Activated CD8-positive, alpha-beta memory T cell treated with anti-CD3 and anti-CD28 coated beads, Interleukin-2, amount 10 ng/mL, durations not matched to agents 7 days and 5 days (primary cell): ENCODE measurements at regions not wholly inside any gene's neighbourhood (a gene's known extent, or its start where the extent isn't known, plus 50 kb on each side); places are given as distances from the start of the nearest gene placed in this dataset.
A peak's percentile ranks its signal among the peaks of the same experiment; 100 is the strongest.

Experiments used
- ATAC-seq: fragments of 150-1000 bp; cut with Tn5 transposase; one replicate; pipeline ENCODE4 v1.10.0; 2021; ENCODE audit warnings: moderate library complexity
- CTCF ChIA-PET: fragments of 350-600 bp; sonication (Branson Sonifier 250); formaldehyde crosslinking; loops from one replicate; lab custom pipeline; 2021; ENCODE audit warnings: antibody characterized with exemption; lab: Charles Lee
- DNase-seq: peaks from one replicate; pipeline ENCODE4 v3.0.0-alpha.2; 2020
- H3K27ac Mint-ChIP-seq: one replicate; pipeline ENCODE4 v1.8.0; 2021; ENCODE audit warnings: mild to moderate bottlenecking, mixed read lengths
- H3K27me3 Mint-ChIP-seq: one replicate; pipeline ENCODE4 v1.8.0; 2021; ENCODE audit warnings: mixed read lengths
- H3K36me3 Mint-ChIP-seq: one replicate; pipeline ENCODE4 v1.8.0; 2021; ENCODE audit warnings: mild to moderate bottlenecking, mixed read lengths
- H3K4me1 Mint-ChIP-seq: one replicate; pipeline ENCODE4 v1.8.0; 2021; ENCODE audit warnings: mixed read lengths
- H3K4me3 Mint-ChIP-seq: one replicate; pipeline ENCODE4 v1.8.0; 2021; ENCODE audit warnings: mild to moderate bottlenecking, moderate library complexity, mixed read lengths
- H3K9me3 Mint-ChIP-seq: one replicate; pipeline ENCODE4 v1.8.0; 2022; ENCODE audit warnings: low read depth, mixed read lengths

- ATAC-seq, result no peak
- no peak for DNase-seq
- Mint-ChIP-seq H3K36me3 (no peaks in the 10 kb centered on the region), H3K27ac (no peak overlapping the region), H3K9me3 (no peaks in the 10 kb centered on the region), H3K4me3 (no peak overlapping the region), H3K27me3 (peaks cover 15% of the 10 kb centered on the region), H3K4me1 (no peaks in the 10 kb centered on the region)
- CTCF ChIA-PET, result no interaction called here
Observed at GRCh38 chr10:118496525-118496924, 98.9 kb downstream of the PRLHR start.

GRCh38 chr10:118495499-118495898 lies 99.9 kb downstream of the PRLHR start:
- CTCF ChIA-PET, result no interaction called here
- Mint-ChIP-seq H3K27ac (no peak overlapping the region), H3K4me3 (no peak overlapping the region), H3K27me3 (peaks cover 15% of the 10 kb centered on the region), H3K9me3 (no peaks in the 10 kb centered on the region), H3K36me3 (no peaks in the 10 kb centered on the region), H3K4me1 (no peaks in the 10 kb centered on the region)
- no peak for DNase-seq
- no peak for ATAC-seq

- Mint-ChIP-seq H3K27ac (no peak overlapping the region), H3K4me3 (no peak overlapping the region), H3K9me3 (peaks cover 3% of the 10 kb centered on the region), H3K36me3 (no peaks in the 10 kb centered on the region), H3K27me3 (peaks cover 7% of the 10 kb centered on the region), H3K4me1 (no peaks in the 10 kb centered on the region)
- CTCF ChIA-PET, result no interaction called here
- DNase-seq (no peak), ATAC-seq (no peak)
Observed at GRCh38 chr10:118491055-118491454, 104.4 kb downstream of the PRLHR start.

GRCh38 chr10:118488710-118489497 lies 106.5 kb downstream of the PRLHR start:
- Mint-ChIP-seq H3K36me3 (no peaks in the 10 kb centered on the region), H3K4me3 (no peak overlapping the region), H3K4me1 (no peaks in the 10 kb centered on the region), H3K9me3 (peaks cover 5% of the 10 kb centered on the region), H3K27me3 (peaks cover 2% of the 10 kb centered on the region), H3K27ac (no peak overlapping the region)
- CTCF ChIA-PET, result no interaction called here
- ATAC-seq, result no peak
- no peak for DNase-seq

- H3K27ac Mint-ChIP-seq, result no peak overlapping the region
- H3K36me3 Mint-ChIP-seq, result no peaks in the 10 kb centered on the region
- H3K4me3 Mint-ChIP-seq, result no peak overlapping the region
- H3K27me3 Mint-ChIP-seq, result no peaks in the 10 kb centered on the region
- DNase-seq (no peak), ATAC-seq (no peak)
- CTCF ChIA-PET, result interaction anchor here (1.4 kb wide), 1 partner anchor 235 kb away, joined by 3 read pairs; no protein-coding TSS in a partner anchor
- no peaks in the 10 kb centered on the region for H3K4me1 Mint-ChIP-seq
- H3K9me3 Mint-ChIP-seq, result peaks cover 5% of the 10 kb centered on the region
Observed at GRCh38 chr10:118485641-118486040, 109.8 kb downstream of the PRLHR start.

GRCh38 chr10:118484152-118484871 lies 111.1 kb downstream of the PRLHR start:
- no peak overlapping the region for H3K4me3 Mint-ChIP-seq
- H3K9me3 Mint-ChIP-seq, result peaks cover 5% of the 10 kb centered on the region
- H3K4me1 Mint-ChIP-seq, result no peaks in the 10 kb centered on the region
- H3K27me3 Mint-ChIP-seq, result peaks cover 4% of the 10 kb centered on the region
- no peak overlapping the region for H3K27ac Mint-ChIP-seq
- H3K36me3 Mint-ChIP-seq, result no peaks in the 10 kb centered on the region
- ATAC-seq, result no peak
- CTCF ChIA-PET, result interaction anchor here (1.4 to 1.5 kb wide), 2 partner anchors 65 to 237 kb away, joined by 3 read pairs; no protein-coding TSS in a partner anchor
- no peak for DNase-seq

GRCh38 chr10:118483496-118483895 lies 112.0 kb downstream of the PRLHR start:
- Mint-ChIP-seq H3K27me3 (peaks cover 4% of the 10 kb centered on the region), H3K4me3 (no peak overlapping the region), H3K36me3 (no peaks in the 10 kb centered on the region), H3K9me3 (peaks cover 2% of the 10 kb centered on the region), H3K4me1 (no peaks in the 10 kb centered on the region), H3K27ac (no peak overlapping the region)
- CTCF ChIA-PET, result no interaction called here
- no peak for DNase-seq
- ATAC-seq, result no peak

GRCh38 chr10:118482393-118483331 lies 112.8 kb downstream of the PRLHR start:
- Mint-ChIP-seq H3K36me3 (no peaks in the 10 kb centered on the region), H3K27me3 (peaks cover 4% of the 10 kb centered on the region), H3K27ac (no peak overlapping the region), H3K4me1 (no peaks in the 10 kb centered on the region), H3K9me3 (peaks cover 2% of the 10 kb centered on the region), H3K4me3 (no peak overlapping the region)
- DNase-seq, result no peak
- ATAC-seq, result no peak
- CTCF ChIA-PET, result no interaction called here

- Mint-ChIP-seq H3K4me3 (no peak overlapping the region), H3K27me3 (peaks cover 6% of the 10 kb centered on the region), H3K9me3 (peaks cover 2% of the 10 kb centered on the region), H3K36me3 (no peaks in the 10 kb centered on the region), H3K27ac (no peak overlapping the region), H3K4me1 (no peaks in the 10 kb centered on the region)
- no peak for ATAC-seq
- no peak for DNase-seq
- CTCF ChIA-PET, result no interaction called here
Observed at GRCh38 chr10:118481871-118482270, 113.6 kb downstream of the PRLHR start.

GRCh38 chr10:118475214-118475613 lies 120.2 kb downstream of the PRLHR start:
- CTCF ChIA-PET, result interaction anchor here (2.9 kb wide), 1 partner anchor 15 kb away, joined by 11 read pairs; no protein-coding TSS in a partner anchor
- no peak overlapping the region for H3K4me3 Mint-ChIP-seq
- H3K4me1 Mint-ChIP-seq, result no peaks in the 10 kb centered on the region
- ATAC-seq, result no peak
- H3K36me3 Mint-ChIP-seq, result no peaks in the 10 kb centered on the region
- H3K27me3 Mint-ChIP-seq, result peaks cover 27% of the 10 kb centered on the region
- H3K27ac Mint-ChIP-seq, result no peak overlapping the region
- H3K9me3 Mint-ChIP-seq, result no peaks in the 10 kb centered on the region
- DNase-seq, result no peak

- Mint-ChIP-seq H3K9me3 (no peaks in the 10 kb centered on the region), H3K4me3 (no peak overlapping the region), H3K4me1 (no peaks in the 10 kb centered on the region), H3K27me3 (peaks cover 25% of the 10 kb centered on the region), H3K36me3 (no peaks in the 10 kb centered on the region), H3K27ac (no peak overlapping the region)
- peak; percentile 1 for DNase-seq
- CTCF ChIA-PET, result interaction anchor here (2.9 kb wide), 1 partner anchor 14 kb away, joined by 11 read pairs; no protein-coding TSS in a partner anchor
- no peak for ATAC-seq
Observed at GRCh38 chr10:118474111-118474510, 121.3 kb downstream of the PRLHR start.

- ATAC-seq, result no peak
- Mint-ChIP-seq H3K4me1 (no peaks in the 10 kb centered on the region), H3K36me3 (no peaks in the 10 kb centered on the region), H3K4me3 (no peak overlapping the region), H3K9me3 (no peaks in the 10 kb centered on the region), H3K27me3 (peaks cover 25% of the 10 kb centered on the region), H3K27ac (no peak overlapping the region)
- CTCF ChIA-PET, result no interaction called here
- peak; percentile 3 for DNase-seq
Observed at GRCh38 chr10:118473305-118473960, 122.0 kb downstream of the PRLHR start.
